ENCODE measurements at regions not wholly inside any gene's neighbourhood (a gene's known extent, or its start where the extent isn't known, plus 50 kb on each side); places are given as distances from the start of the nearest gene placed in this dataset.
"Not testable (repeated sequence)": the region's sequence is repeated elsewhere in the genome, so short reads cannot be mapped to it uniquely, and the experiment has no call there.

GRCh38 chr2:42995752-42996422, 203.5 kb upstream of the HAAO start:
- DNase-seq (ENCODE audit: low spot score) = no peak

- not testable (repeated sequence) for DNase-seq (ENCODE audit: low spot score)
Observed at GRCh38 chr2:42989283-42990081, 197.1 kb upstream of the HAAO start.

GRCh38 chr2:42988055-42988454, 195.7 kb upstream of the HAAO start:
- DNase-seq (ENCODE audit: low spot score) = not testable (repeated sequence)

DNA sequence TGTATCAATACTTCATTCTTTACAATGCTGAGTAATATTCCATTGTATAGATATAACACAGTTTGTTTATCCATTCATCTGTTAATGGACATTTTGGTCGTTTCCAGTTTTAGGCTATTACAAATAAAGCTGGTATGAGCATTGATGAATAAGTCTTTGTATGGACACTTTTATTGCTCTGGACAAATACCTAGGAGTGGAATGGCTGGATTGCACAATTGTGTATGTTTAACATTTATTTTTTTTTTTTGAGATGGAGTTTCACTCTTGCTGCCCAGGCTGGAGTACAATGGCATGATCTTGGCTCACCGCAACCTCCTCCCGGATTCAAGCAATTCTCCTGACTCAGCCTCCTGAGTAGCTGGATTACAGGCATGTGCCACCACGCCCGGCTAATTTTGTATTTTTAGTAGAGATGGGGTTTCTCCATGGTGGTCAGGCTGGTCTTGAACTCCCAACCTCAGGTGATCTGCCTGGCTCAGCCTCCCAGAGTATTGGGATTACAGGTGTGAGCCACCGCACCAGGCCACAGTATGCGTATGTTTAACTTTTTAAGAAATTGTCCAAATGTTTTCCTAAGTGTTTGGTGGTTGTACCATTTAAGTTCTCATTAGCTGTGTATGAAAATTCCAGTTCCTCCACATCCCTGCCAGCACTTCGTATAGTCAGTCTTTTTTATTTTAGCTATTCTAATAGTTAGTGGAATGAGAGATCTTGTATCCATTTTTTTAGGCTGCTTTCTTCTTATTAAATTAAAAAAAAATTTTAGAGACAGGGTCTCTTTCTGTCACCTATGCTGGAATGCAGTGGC, 194.9 kb upstream of the HAAO start:
- DNase-seq (ENCODE audit: low spot score) = peak; percentile 59

DNA sequence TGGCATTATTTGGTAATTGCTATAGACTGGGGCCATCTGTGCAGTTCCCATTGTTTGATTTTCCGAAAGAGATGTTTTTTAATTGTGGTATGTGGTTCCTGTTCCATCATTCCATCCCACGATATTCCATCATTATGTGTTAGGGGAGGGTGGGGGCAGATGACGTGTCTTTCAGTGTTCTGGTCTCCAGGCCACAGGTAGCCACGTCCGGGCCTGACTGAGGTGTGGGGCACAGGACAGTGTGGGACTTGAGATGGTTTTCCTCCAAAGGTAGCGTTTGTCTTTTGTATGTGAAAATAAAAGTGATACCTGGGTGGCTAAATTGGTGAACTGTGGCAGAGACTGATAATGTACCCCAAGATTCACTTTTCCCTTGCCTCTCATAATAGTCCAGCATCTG, 192.2 kb upstream of the HAAO start:
- no peak for DNase-seq (ENCODE audit: low spot score)

DNA sequence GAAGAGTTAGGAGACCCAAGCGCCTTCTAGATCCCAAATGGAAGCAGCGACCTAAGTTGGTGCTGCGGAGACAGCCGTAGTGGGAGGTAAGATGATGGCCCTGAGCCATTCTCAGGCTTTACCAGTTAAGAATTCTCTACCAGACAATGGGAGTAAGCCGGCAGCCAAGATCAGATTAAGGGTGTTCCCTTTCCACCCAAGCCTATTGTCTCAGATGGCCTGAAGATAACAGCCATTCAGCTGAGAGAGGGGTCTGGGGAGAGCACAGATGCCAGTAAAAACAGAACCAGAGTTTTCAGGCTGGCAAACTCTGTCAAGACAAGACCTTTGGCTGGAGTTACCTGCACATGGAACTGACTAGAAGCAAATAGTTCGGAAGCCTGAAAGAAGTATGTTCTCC, 191.7 kb upstream of the HAAO start:
- DNase-seq (ENCODE audit: low spot score) = no peak

- no peak for DNase-seq (ENCODE audit: low spot score)
Observed at GRCh38 chr2:42980764-42981416, 188.5 kb upstream of the HAAO start.

DNA sequence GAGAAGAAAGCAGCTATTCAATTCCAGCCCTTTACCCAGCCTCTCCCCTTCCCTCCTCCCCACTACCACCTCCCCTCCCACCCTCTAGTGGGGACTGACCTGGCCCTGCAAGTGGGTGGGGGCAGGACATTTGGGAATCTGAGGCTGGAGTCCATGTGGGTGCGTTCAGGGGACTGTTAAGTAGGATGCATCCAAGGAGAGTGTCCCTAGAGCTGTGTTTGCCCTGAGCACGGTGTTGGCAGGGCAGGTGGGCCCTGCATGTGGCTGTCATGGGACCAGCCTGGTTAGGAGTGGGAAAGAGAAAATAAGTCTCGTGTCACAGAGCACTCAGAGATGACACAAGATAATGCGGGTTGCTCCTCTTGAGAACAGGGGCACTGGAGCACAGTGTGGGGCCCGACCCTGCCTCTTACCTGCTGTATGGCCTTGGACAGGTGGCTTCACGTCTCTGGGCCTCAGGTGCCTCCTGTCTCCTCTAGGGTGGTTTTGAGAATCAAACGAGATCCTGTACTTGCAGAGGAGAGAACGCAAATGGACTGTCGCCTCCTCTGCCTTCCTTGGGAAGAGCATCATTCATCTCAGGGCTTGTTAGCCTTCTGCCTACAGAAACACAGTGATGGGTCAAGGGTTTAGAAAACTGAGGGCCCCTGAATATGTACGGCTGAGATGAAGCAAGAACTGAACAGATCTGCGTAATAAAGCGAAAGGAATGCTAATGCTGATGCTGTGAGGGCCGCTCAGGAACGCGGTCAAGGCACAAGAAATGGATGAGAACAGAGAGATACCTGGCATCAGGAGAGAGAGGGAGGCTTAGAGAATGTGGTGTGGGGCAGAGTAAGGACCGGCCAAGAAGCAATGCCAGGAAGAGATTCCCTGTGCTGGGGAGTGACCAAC, 187.7 kb upstream of the HAAO start:
- no peak for DNase-seq (ENCODE audit: low spot score)

DNA sequence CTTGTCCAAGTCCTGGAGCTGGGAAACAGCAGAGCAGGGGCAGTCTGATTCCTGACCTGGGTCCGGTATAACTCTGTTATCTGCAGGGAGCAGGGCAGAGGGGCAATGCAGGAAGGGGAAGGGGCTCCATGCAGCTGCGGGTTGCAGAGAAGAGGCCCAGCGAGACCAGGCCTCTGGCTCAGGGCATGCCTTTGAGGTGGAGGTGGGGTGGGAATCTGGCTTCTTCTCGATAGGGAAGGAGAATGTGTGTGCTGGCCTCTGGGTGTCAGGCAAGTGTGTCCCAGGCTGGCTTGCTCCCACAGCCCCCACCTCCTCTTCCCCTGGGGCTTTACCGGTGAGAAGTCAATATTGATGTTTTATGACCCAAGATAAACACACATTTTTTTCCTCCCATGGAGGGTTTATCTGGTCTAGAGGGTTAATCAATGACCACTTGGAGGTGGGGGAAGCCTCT, 187.1 kb upstream of the HAAO start:
- DNase-seq (ENCODE audit: low spot score) = peak; percentile 73

GRCh38 chr2:42978887-42979415, 186.6 kb upstream of the HAAO start:
- no peak for DNase-seq (ENCODE audit: low spot score)

DNA sequence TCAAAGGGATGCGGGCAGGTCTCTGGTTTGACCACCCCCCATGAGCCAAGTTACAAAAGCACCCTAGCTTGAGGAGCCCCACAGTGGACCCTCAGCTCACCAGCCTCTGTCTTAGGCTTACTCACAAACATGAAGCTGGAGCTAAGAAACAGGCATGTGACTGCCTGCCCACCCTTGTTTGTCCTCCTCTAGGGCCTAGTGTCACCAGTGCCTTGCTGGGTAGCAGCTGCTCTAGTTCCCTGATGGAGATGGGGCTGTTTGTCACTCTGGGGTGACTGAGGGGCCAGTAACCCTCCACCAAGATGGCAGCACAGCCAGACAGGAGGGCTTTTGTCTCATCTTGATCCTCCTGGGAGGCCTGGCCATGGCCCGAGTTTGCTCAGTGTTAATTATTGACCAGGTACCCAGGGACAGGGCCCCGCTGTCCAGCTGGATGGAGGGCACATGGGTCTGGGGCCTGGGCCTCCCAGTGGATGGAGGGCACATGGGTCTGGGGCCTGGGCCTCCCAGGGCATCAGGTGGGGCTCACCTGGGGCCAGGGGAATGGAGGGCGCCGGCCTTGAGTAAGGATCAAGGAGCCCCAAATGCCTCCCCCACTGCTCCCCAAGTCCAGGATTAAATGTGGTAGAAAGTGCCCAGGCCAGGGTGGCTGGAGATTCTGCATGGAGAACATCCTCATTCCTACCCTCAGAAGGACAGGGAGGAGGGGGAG, 185.9 kb upstream of the HAAO start:
- DNase-seq (ENCODE audit: low spot score) = no peak

DNA sequence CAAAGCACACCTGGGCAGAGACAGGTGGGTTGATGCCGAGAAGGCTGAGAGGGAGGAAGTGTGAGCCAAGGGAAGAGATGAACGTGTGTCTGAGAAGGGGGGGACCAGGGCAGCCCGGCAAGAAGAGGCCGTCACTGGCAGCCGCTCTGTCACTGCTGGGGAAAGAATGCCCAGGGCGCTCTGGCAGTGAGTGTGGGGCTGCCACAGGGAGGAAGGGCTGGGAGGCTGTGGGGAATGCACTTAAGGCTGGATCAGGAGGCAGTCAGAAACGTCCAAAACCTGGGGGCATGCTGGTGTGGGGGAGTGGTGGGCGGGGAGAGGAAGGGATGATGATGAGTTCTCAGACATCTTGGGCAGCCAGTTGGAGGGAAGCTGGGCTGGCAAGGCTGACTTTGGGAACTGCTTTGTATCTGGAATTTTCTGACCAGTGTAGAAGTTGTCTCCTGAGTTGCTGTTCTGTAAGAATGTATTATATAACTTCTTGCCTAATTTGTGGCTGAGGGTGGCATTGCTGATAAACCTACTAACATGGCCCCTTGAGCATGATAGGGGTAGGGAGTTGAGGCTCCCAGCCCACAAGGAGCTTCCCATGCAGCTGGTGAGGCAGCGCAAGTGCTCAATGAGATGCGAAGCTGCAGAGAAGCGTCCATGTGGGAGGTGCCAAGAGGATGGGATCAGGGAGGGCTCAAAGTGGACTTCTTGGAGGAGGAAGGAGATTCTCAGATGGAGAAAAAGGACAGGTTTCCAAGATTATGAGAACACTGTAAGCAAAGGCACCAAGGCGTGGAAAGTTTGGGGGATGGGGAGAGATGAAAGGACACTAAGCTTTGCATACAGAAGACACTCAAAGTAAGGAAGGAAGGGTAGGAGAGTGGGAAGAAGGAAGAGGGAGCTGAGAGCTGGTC, 185.1 kb upstream of the HAAO start:
- no peak for DNase-seq (ENCODE audit: low spot score)

GRCh38 chr2:42976351-42976750, 184.0 kb upstream of the HAAO start:
- DNase-seq (ENCODE audit: low spot score) = no peak

DNA sequence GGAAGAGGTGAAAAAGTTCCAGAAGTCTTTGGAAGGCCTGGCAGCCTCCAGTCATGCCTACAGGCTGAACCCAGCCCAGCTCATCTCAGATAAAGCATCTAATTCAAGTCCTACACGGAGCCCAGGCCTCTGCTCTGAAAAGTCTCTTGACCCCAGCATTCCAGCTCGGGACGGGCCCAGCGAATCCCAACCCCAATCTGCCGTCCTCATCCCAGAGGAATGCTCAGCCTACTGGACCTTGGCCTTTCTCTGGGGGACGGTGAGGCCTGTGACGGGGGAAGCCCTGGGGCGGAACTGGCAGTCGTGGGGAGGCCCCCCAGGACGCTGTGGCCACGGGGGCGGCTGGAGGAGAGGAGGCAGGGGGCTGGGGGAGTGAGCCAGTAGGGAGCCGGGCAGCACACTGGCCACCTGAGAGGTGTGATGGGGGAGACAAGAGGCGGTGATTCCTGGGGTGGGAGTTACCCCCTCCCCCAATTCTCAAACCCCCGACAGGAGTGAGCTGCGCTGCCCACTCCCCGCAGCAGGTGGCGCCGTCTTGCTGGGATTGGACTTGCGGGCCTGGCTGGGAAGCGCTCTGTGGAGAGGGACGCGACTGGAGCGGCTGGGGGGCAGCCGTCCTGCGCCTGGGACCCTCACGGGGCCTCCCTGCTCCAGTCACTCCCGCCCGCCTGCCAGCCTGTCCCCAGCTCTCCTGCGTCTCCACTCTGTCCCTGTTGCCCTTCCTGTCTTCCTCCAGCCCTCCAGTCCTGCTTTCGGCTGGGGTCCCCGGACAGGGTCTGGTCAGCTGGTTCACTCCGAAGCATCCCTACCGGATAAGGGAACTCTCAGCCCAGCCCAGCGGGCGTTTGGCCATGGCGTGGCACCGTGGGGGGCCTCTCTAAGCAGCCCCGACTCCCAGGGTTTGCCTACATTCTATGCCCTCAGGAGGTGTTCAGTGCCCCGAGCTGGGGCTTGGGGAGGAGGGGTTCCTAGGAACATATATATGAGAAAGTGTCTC, 182.6 kb upstream of the HAAO start:
- DNase-seq (ENCODE audit: low spot score) = no peak

DNA sequence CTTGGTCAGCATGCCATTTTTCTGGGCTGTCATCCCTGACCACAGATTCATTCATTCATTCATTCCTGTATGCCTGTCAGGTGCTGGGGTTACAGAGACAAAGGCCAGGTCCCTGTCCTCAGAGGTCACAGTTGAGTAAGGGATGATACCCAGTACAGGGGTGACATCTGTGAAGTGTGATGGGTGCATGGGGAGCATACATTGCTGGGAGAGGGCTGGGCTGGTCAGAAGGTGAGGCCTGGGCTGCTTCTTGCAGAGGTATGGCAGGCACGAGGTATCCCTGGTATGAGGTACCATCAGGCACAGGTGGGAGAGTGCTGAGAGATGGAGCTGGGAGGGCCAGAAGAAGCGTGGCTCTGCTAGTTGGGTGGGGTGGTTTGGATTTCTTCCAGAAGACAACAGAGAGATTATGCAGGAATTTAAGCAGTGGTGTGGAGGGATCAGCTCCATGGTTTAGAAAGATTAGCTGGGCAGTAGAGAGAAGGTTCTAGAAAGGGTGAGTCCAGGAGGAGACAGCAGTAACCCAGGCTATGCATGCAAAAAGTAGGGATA, 181.9 kb upstream of the HAAO start:
- DNase-seq (ENCODE audit: low spot score) = no peak

DNA sequence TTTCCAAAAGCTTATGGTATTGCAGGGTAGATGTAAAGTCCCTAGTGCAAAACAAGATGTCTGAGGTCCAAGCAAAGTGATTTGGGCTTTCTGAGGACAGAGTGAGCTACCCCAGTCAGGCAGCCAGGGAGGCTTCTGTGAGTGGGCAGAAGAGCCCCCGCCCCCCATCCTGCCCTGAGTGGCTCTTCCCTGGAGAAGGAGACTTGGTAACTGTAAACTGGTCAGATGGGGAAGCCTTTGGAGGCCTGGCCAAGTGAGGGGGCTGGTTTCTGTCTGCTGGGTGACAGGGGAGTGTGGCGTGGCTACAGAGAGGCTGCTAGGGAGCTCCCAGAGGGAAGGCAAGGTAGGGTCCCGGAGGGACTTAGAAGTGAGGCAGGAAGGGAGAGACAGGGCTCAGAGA, 181.3 kb upstream of the HAAO start:
- no peak for DNase-seq (ENCODE audit: low spot score)

DNA sequence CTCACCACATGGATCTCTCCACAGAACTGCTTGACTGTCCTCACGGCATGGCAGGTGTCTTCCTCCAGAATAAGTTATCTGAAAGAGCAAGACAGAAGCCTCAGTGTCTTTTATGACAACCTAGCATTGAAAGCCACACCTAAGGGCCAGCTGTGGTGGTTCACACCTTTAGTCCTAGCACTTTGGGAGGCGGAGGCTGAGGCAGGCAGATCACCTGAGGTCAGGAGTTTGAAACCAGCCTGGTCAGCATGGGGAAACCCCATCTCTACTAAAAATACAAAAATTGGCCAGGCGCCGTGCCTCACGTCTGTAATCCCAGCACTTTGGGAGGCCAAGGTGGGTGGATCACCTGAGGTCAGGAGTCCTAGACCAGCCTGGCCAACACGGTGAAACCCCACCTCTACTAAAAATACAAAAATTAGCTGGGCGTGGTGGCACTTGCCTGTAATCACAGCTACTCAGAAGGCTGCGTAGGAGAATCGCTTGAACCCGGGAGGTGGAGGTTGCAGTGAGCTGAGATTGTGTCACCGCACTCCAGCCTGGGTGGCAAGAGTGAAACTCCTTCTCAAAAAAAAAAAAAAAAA, 180.6 kb upstream of the HAAO start:
- not testable (repeated sequence) for DNase-seq (ENCODE audit: low spot score)
